PFSK-1 (cell line): ENCODE measurements at regions not wholly inside any gene's neighbourhood (a gene's known extent, or its start where the extent isn't known, plus 50 kb on each side); places are given as distances from the start of the nearest gene placed in this dataset.

ENCODE experiments used
- FOXP2 ChIP-seq: optimal IDR thresholded peaks from 2 replicates; pipeline ENCODE3; 2011; ENCODE audit warnings: borderline replicate concordance, control low read depth, inconsistent platforms; ENCODE audit not compliant: insufficient read depth; ENCODE audit errors: extremely low read length, extremely low read depth
- POLR2AphosphoS5 ChIP-seq: IDR thresholded peaks from 2 replicates; pipeline ENCODE4 v1.6.1; 2012; ENCODE audit warnings: low read depth, mild to moderate bottlenecking, control low read depth, low read length, moderate library complexity
- REST ChIP-seq, 2 experiments: IDR thresholded peaks; 2 replicates each; pipeline versions ENCODE4 v1.6.1 to v1.8.0; 2011 to 2012; ENCODE audit warnings: low read depth in 2 of 2, low read length in 2 of 2, control low read depth in 1 of 2, inconsistent platforms in 1 of 2, mild to moderate bottlenecking in 1 of 2, moderate library complexity in 1 of 2; ENCODE audit not compliant: insufficient read depth in 1 of 2
- SIN3A ChIP-seq: IDR thresholded peaks from 2 replicates; pipeline ENCODE4 v1.6.1; 2012; ENCODE audit warnings: mild to moderate bottlenecking, low read length, moderate library complexity, borderline replicate concordance; ENCODE audit not compliant: insufficient read depth
- TAF1 ChIP-seq: IDR thresholded peaks from 2 replicates; pipeline ENCODE4 v1.6.1; 2012; ENCODE audit warnings: low read length, control low read depth, borderline replicate concordance; ENCODE audit not compliant: insufficient read depth

GRCh38 chr4:96986816-96987215, 1146.9 kb downstream of the PDHA2 start:
- TF ChIP-seq SIN3A (no peak), TAF1 (no peak), FOXP2 (no peak), REST (IDR thresholded peaks at IDR 0.05; ENCODE audit: insufficient read depth in 1 of 2, low read depth in 2 of 2, low read length in 2 of 2) (no peak), POLR2AphosphoS5 (no peak)

- TF ChIP-seq TAF1 (no peak), SIN3A (no peak), REST (IDR thresholded peaks at IDR 0.05; ENCODE audit: insufficient read depth in 1 of 2, low read depth in 2 of 2, low read length in 2 of 2) (no peak), FOXP2 (no peak), POLR2AphosphoS5 (no peak)
Measured at GRCh38 chr4:96991083-96991482, 1151.2 kb downstream of the PDHA2 start.

GRCh38 chr4:96992443-96992842, 1150.8 kb downstream of the STPG2 start:
- TF ChIP-seq FOXP2 = no peak
- TF ChIP-seq SIN3A = no peak

- TF ChIP-seq REST (IDR thresholded peaks at IDR 0.05; ENCODE audit: insufficient read depth in 1 of 2, low read depth in 2 of 2, low read length in 2 of 2) (no peak), FOXP2 (no peak), TAF1 (no peak), SIN3A (no peak), POLR2AphosphoS5 (no peak)
Measured at GRCh38 chr4:96993560-96993959, 1149.7 kb downstream of the STPG2 start.

- TF ChIP-seq FOXP2 (no peak), SIN3A (no peak), REST (IDR thresholded peaks at IDR 0.05; ENCODE audit: insufficient read depth in 1 of 2, low read depth in 2 of 2, low read length in 2 of 2) (no peak), TAF1 (no peak), POLR2AphosphoS5 (no peak)
Measured at GRCh38 chr4:97003715-97004114, 1139.6 kb downstream of the STPG2 start.
